GM23338 (cell line): ENCODE measurements at regions not wholly inside any gene's neighbourhood (a gene's known extent, or its start where the extent isn't known, plus 50 kb on each side); places are given as distances from the start of the nearest gene placed in this dataset.

Experiments
- ATAC-seq: fragments of 200-7000 bp; cut with Tn5 transposase; 3 replicates; pipeline ENCODE4 v1.9.1; 2020
- DNase-seq: peaks from one replicate; pipeline ENCODE4 v3.0.0-alpha.2; 2015; ENCODE audit warnings: low spot score
- H2AFZ ChIP-seq: fragments of 200-600 bp; sonication (generic); 2 replicates; pipeline ENCODE4 v1.8.0; 2016; ENCODE audit warnings: antibody characterized with exemption, mild to moderate bottlenecking, moderate library complexity
- H3F3A ChIP-seq: fragments of 200-600 bp; sonication (generic); replicated peaks from 2 replicates; pipeline ENCODE4 v1.8.0; 2017; ENCODE audit warnings: antibody characterized with exemption, mixed run types, low read depth
- H3K27ac ChIP-seq: fragments of 200-600 bp; sonication (generic); 2 replicates; pipeline ENCODE4 v1.6.1; 2016; ENCODE audit warnings: low read depth
- H3K27me3 ChIP-seq: fragments of 200-600 bp; sonication (generic); 2 replicates; pipeline ENCODE4 v1.8.0; 2016; ENCODE audit warnings: mild to moderate bottlenecking, mixed run types, moderate library complexity; ENCODE audit not compliant: insufficient read depth
- H3K36me3 ChIP-seq: fragments of 200-600 bp; sonication (generic); 2 replicates; pipeline ENCODE4 v1.8.0; 2016; ENCODE audit warnings: mild to moderate bottlenecking; ENCODE audit not compliant: insufficient read depth
- H3K4me1 ChIP-seq: fragments of 200-600 bp; sonication (generic); 2 replicates; pipeline ENCODE4 v1.8.0; 2016; ENCODE audit warnings: mild to moderate bottlenecking, moderate library complexity; ENCODE audit not compliant: insufficient read depth
- H3K4me2 ChIP-seq: fragments of 200-600 bp; sonication (generic); 2 replicates; pipeline ENCODE4 v1.7.1; 2017; ENCODE audit warnings: mixed run types
- H3K4me3 ChIP-seq: fragments of 200-600 bp; sonication (generic); 2 replicates; pipeline ENCODE4 v1.6.1; 2016; ENCODE audit warnings: mixed run types
- H3K79me2 ChIP-seq: fragments of 200-600 bp; sonication (generic); replicated peaks from 2 replicates; pipeline ENCODE4 v1.8.0; 2017; ENCODE audit warnings: mild to moderate bottlenecking; ENCODE audit not compliant: insufficient read depth
- H3K9me2 ChIP-seq: fragments of 200-600 bp; sonication (generic); 2 replicates; pipeline ENCODE4 v1.8.0; 2017; ENCODE audit not compliant: insufficient read depth
- H4K20me1 ChIP-seq: fragments of 200-600 bp; sonication (generic); replicated peaks from 2 replicates; pipeline ENCODE4 v1.8.0; 2017; ENCODE audit warnings: mild to moderate bottlenecking; ENCODE audit not compliant: insufficient read depth
- H3K27ac Mint-ChIP-seq: 2 replicates; pipeline ENCODE4 v1.8.0; 2020; ENCODE audit warnings: inconsistent platforms, mild to moderate bottlenecking, moderate library complexity, mixed read lengths
- H3K27me3 Mint-ChIP-seq: 3 replicates; pipeline ENCODE4 v1.8.0; 2022; ENCODE audit warnings: low read depth, mild to moderate bottlenecking, moderate library complexity, mixed read lengths, inconsistent platforms; ENCODE audit not compliant: insufficient read depth, poor library complexity
- H3K36me3 Mint-ChIP-seq: 3 replicates; pipeline ENCODE4 v1.8.0; 2021; ENCODE audit warnings: low read depth, mild to moderate bottlenecking, inconsistent platforms, moderate library complexity, mixed read lengths
- H3K4me1 Mint-ChIP-seq: 3 replicates; pipeline ENCODE4 v1.8.0; 2020; ENCODE audit warnings: mild to moderate bottlenecking, inconsistent platforms, mixed read lengths
- H3K4me3 Mint-ChIP-seq: 3 replicates; pipeline ENCODE4 v1.8.0; 2021; ENCODE audit warnings: moderate library complexity, mild to moderate bottlenecking, inconsistent platforms, mixed read lengths
- H3K9me3 Mint-ChIP-seq: 3 replicates; pipeline ENCODE4 v1.8.0; 2020; ENCODE audit warnings: moderate library complexity, mild to moderate bottlenecking, inconsistent platforms, mixed read lengths
- CREB1 ChIP-seq: fragments of 250-450 bp; sonication (Bioruptor Pico); IDR thresholded peaks from 2 replicates; pipeline ENCODE4 v1.5.0; 2020; ENCODE audit warnings: low read depth, mild to moderate bottlenecking, moderate library complexity
- ETS1 ChIP-seq: IDR thresholded peaks from 2 replicates; pipeline ENCODE4 v1.6.1; 2016; ENCODE audit warnings: antibody characterized with exemption
- EZH2 ChIP-seq: fragments of 200-600 bp; sonication (generic); IDR thresholded peaks from one replicate; pipeline ENCODE4 v1.8.0; 2017; ENCODE audit warnings: antibody characterized with exemption, mild to moderate bottlenecking, low read depth; ENCODE audit not compliant: unreplicated experiment
- EZH2phosphoT487 ChIP-seq: fragments of 200-600 bp; sonication (generic); IDR thresholded peaks from one replicate; pipeline ENCODE4 v1.8.1; 2018; ENCODE audit warnings: antibody characterized with exemption; ENCODE audit not compliant: unreplicated experiment
- JUNB ChIP-seq: IDR thresholded peaks from one replicate; pipeline ENCODE4 v1.6.1; 2016; ENCODE audit warnings: antibody characterized with exemption; ENCODE audit not compliant: unreplicated experiment
- NANOG ChIP-seq: IDR thresholded peaks from 2 replicates; pipeline ENCODE4 v1.6.1; 2016; ENCODE audit warnings: antibody characterized with exemption, borderline replicate concordance
- POLR2AphosphoS5 ChIP-seq: IDR thresholded peaks from 2 replicates; pipeline ENCODE4 v1.6.1; 2016; ENCODE audit warnings: antibody characterized with exemption, low read depth
- STAT1 ChIP-seq: IDR thresholded peaks from one replicate; pipeline ENCODE4 v1.6.1; 2016; ENCODE audit warnings: antibody characterized with exemption; ENCODE audit not compliant: unreplicated experiment
- ZNF114 ChIP-seq: fragments of 250-450 bp; sonication (Bioruptor Pico); IDR thresholded peaks from 2 replicates; pipeline ENCODE4 v1.5.0; 2020; ENCODE audit warnings: mild to moderate bottlenecking, moderate library complexity
- ZNF331 ChIP-seq: fragments of 250-450 bp; sonication (Bioruptor Pico); IDR thresholded peaks from 2 replicates; pipeline ENCODE4 v1.5.0; 2020; ENCODE audit warnings: low read depth, mild to moderate bottlenecking, moderate library complexity
- ZNF462 ChIP-seq: fragments of 250-450 bp; sonication (Bioruptor Pico); IDR thresholded peaks from 2 replicates; pipeline ENCODE4 v1.5.0; 2020; ENCODE audit warnings: mild to moderate bottlenecking, moderate library complexity
- TF ChIP-seq, protein P1 (sequence below), 2 experiments: fragments of 200-600 bp in 1 of 2; sonication (generic) in 1 of 2; conservative IDR thresholded peaks; 2 replicates each; pipeline versions ENCODE4 v1.5.1 to v1.6.1; 2016 to 2017; ENCODE audit warnings: antibody characterized with exemption in 2 of 2, low read depth in 2 of 2, mild to moderate bottlenecking in 2 of 2, moderate library complexity in 1 of 2
- TF ChIP-seq, protein P2 (sequence below): IDR thresholded peaks from one replicate; pipeline ENCODE4 v1.6.1; 2018; ENCODE audit warnings: antibody characterized with exemption; ENCODE audit not compliant: unreplicated experiment

GRCh38 chr20:24043294-24043693 lies 54.7 kb upstream of the GGTLC1 start:
- no peaks in the 10 kb centered on the region for H3F3A ChIP-seq
- no peaks in the 10 kb centered on the region for H3K4me1 ChIP-seq
- TF ChIP-seq EZH2: no peak
- TF ChIP-seq, protein P1, sequence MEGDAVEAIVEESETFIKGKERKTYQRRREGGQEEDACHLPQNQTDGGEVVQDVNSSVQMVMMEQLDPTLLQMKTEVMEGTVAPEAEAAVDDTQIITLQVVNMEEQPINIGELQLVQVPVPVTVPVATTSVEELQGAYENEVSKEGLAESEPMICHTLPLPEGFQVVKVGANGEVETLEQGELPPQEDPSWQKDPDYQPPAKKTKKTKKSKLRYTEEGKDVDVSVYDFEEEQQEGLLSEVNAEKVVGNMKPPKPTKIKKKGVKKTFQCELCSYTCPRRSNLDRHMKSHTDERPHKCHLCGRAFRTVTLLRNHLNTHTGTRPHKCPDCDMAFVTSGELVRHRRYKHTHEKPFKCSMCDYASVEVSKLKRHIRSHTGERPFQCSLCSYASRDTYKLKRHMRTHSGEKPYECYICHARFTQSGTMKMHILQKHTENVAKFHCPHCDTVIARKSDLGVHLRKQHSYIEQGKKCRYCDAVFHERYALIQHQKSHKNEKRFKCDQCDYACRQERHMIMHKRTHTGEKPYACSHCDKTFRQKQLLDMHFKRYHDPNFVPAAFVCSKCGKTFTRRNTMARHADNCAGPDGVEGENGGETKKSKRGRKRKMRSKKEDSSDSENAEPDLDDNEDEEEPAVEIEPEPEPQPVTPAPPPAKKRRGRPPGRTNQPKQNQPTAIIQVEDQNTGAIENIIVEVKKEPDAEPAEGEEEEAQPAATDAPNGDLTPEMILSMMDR (conservative IDR thresholded peaks at IDR 0.05; ENCODE audit: low read depth in 2 of 2): no peak
- no peak for TF ChIP-seq CREB1 (CRISPR knock-in tag)
- TF ChIP-seq, protein P2, sequence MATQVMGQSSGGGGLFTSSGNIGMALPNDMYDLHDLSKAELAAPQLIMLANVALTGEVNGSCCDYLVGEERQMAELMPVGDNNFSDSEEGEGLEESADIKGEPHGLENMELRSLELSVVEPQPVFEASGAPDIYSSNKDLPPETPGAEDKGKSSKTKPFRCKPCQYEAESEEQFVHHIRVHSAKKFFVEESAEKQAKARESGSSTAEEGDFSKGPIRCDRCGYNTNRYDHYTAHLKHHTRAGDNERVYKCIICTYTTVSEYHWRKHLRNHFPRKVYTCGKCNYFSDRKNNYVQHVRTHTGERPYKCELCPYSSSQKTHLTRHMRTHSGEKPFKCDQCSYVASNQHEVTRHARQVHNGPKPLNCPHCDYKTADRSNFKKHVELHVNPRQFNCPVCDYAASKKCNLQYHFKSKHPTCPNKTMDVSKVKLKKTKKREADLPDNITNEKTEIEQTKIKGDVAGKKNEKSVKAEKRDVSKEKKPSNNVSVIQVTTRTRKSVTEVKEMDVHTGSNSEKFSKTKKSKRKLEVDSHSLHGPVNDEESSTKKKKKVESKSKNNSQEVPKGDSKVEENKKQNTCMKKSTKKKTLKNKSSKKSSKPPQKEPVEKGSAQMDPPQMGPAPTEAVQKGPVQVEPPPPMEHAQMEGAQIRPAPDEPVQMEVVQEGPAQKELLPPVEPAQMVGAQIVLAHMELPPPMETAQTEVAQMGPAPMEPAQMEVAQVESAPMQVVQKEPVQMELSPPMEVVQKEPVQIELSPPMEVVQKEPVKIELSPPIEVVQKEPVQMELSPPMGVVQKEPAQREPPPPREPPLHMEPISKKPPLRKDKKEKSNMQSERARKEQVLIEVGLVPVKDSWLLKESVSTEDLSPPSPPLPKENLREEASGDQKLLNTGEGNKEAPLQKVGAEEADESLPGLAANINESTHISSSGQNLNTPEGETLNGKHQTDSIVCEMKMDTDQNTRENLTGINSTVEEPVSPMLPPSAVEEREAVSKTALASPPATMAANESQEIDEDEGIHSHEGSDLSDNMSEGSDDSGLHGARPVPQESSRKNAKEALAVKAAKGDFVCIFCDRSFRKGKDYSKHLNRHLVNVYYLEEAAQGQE: no peak
- TF ChIP-seq EZH2phosphoT487: no peak
- TF ChIP-seq ZNF462 (CRISPR knock-in tag): no peak
- TF ChIP-seq ZNF331 (CRISPR knock-in tag): no peak
- no peak for TF ChIP-seq ETS1
- no peak for TF ChIP-seq POLR2AphosphoS5
- TF ChIP-seq JUNB: no peak
- TF ChIP-seq ZNF114 (CRISPR knock-in tag): no peak
- no peak for TF ChIP-seq NANOG
- no peak for TF ChIP-seq STAT1
- Mint-ChIP-seq H3K36me3 (no peaks in the 10 kb centered on the region), H3K4me3 (no peak overlapping the region), H3K27me3 (peaks cover 3% of the 10 kb centered on the region), H3K27ac (no peak overlapping the region), H3K4me1 (no peaks in the 10 kb centered on the region), H3K9me3 (no peaks in the 10 kb centered on the region)
- DNase-seq (no peak), ATAC-seq (no peak)
- H4K20me1 ChIP-seq: no peaks in the 10 kb centered on the region
- no peak overlapping the region for H2AFZ ChIP-seq
- no peaks in the 10 kb centered on the region for H3K9me2 ChIP-seq
- H3K4me2 ChIP-seq: no peak overlapping the region
- no peaks in the 10 kb centered on the region for H3K27me3 ChIP-seq
- H3K27ac ChIP-seq: no peak overlapping the region
- no peaks in the 10 kb centered on the region for H3K79me2 ChIP-seq
- no peak overlapping the region for H3K4me3 ChIP-seq
- no peaks in the 10 kb centered on the region for H3K36me3 ChIP-seq
